ENCODE measurements at regions not wholly inside any gene's neighbourhood (a gene's known extent, or its start where the extent isn't known, plus 50 kb on each side); places are given as distances from the start of the nearest gene placed in this dataset.

GRCh38 chr2:138369856-138370255 is 131.7 kb upstream of the SPOPL start:
- Histone ChIP-seq H2AFZ (ENCODE audit: low read length) (no peak overlapping the region), H3K4ac (ENCODE audit: low read depth, low read length) (no peak overlapping the region), H3K23me2 (ENCODE audit: insufficient read length, low read depth, low read length, poor library complexity, severe bottlenecking) (no peaks in the 10 kb centered on the region), H3K9me3 (ENCODE audit: control insufficient read depth, low read depth, low read length) (no peaks in the 10 kb centered on the region), H3K23ac (ENCODE audit: insufficient read length, low read depth, low read length) (no peak overlapping the region), H4K8ac (replicated peaks; ENCODE audit: insufficient read length, low read depth, low read length) (no peak overlapping the region), H4K5ac (ENCODE audit: insufficient read length, low read depth, low read length) (no peak overlapping the region), H3K4me1 (ENCODE audit: insufficient read depth, low read length) (no peaks in the 10 kb centered on the region), H2BK15ac (ENCODE audit: low read depth, low read length) (no peak overlapping the region), H3K79me2 (ENCODE audit: insufficient read depth, low read length) (no peaks in the 10 kb centered on the region), H3K56ac (ENCODE audit: insufficient read length, low read depth, low read length) (no peak overlapping the region), H3T11ph (ENCODE audit: low read length) (no peak overlapping the region), H2BK120ac (ENCODE audit: low read depth, low read length, poor library complexity, severe bottlenecking) (no peak overlapping the region), H3K18ac (ENCODE audit: insufficient read length, low read depth, low read length) (no peak overlapping the region), H4K91ac (ENCODE audit: insufficient read length, low read depth, low read length) (no peak overlapping the region), H2BK5ac (ENCODE audit: insufficient read length, low read length) (no peak overlapping the region), H2BK20ac (ENCODE audit: low read depth, low read length, poor library complexity, severe bottlenecking) (no peak overlapping the region), H3K14ac (ENCODE audit: insufficient read depth, low read length) (no peak overlapping the region), H3K79me1 (ENCODE audit: insufficient read depth, low read depth, low read length, poor library complexity, severe bottlenecking) (no peaks in the 10 kb centered on the region), H4K20me1 (ENCODE audit: control insufficient read depth, insufficient read depth, insufficient read length) (no peaks in the 10 kb centered on the region), H2BK12ac (ENCODE audit: insufficient read length, low read depth, low read length) (no peak overlapping the region), H3K27me3 (ENCODE audit: insufficient read depth, low read length) (no peaks in the 10 kb centered on the region), H3K4me2 (ENCODE audit: insufficient read depth, insufficient read length, low read length) (no peak overlapping the region), H3K27ac (ENCODE audit: insufficient read length, low read depth, low read length) (no peak overlapping the region), H3K9ac (ENCODE audit: extremely low read depth, insufficient read length, low read length) (no peak overlapping the region), H2AK5ac (ENCODE audit: insufficient read length, low read length) (no peak overlapping the region)
- no peak for DNase-seq
- no peaks in the 10 kb centered on the region for H3K4me1 Mint-ChIP-seq
- H3K36me3 Mint-ChIP-seq (ENCODE audit: insufficient read depth in 1 of 3, low read depth in 3 of 3), result no peaks in the 10 kb centered on the region
- no peak overlapping the region for H3K4me3 Mint-ChIP-seq
- TF ChIP-seq, protein P1, sequence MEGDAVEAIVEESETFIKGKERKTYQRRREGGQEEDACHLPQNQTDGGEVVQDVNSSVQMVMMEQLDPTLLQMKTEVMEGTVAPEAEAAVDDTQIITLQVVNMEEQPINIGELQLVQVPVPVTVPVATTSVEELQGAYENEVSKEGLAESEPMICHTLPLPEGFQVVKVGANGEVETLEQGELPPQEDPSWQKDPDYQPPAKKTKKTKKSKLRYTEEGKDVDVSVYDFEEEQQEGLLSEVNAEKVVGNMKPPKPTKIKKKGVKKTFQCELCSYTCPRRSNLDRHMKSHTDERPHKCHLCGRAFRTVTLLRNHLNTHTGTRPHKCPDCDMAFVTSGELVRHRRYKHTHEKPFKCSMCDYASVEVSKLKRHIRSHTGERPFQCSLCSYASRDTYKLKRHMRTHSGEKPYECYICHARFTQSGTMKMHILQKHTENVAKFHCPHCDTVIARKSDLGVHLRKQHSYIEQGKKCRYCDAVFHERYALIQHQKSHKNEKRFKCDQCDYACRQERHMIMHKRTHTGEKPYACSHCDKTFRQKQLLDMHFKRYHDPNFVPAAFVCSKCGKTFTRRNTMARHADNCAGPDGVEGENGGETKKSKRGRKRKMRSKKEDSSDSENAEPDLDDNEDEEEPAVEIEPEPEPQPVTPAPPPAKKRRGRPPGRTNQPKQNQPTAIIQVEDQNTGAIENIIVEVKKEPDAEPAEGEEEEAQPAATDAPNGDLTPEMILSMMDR (conservative IDR thresholded peaks at IDR 0.05), result no peak
- no peaks in the 10 kb centered on the region for H3K27me3 Mint-ChIP-seq (ENCODE audit: low read depth)
- no peaks in the 10 kb centered on the region for H3K9me3 Mint-ChIP-seq
- H3K27ac Mint-ChIP-seq, result no peak overlapping the region

Data from H9 (cell line).